NT2/D1 (cell line): ENCODE measurements at regions not wholly inside any gene's neighbourhood (a gene's known extent, or its start where the extent isn't known, plus 50 kb on each side); places are given as distances from the start of the nearest gene placed in this dataset.
"Not testable (repeated sequence)": the region's sequence is repeated elsewhere in the genome, so short reads cannot be mapped to it uniquely, and the experiment has no call there.

Experiments
- SUZ12 ChIP-seq: IDR thresholded peaks from 2 replicates; pipeline ENCODE4 v1.6.1; 2011; ENCODE audit not compliant: insufficient read length, insufficient read depth; ENCODE audit errors: extremely low read depth
- YY1 ChIP-seq: IDR thresholded peaks from 2 replicates; pipeline ENCODE4 v1.6.1; 2011; ENCODE audit not compliant: insufficient read length, insufficient read depth
- ZNF274 ChIP-seq: IDR thresholded peaks from 2 replicates; pipeline ENCODE4 v1.6.1; 2011; ENCODE audit warnings: mild to moderate bottlenecking, low read depth, low read length

GRCh38 chr6:37091586-37091985 lies 78.4 kb upstream of the PIM1 start:
- TF ChIP-seq ZNF274, YY1, SUZ12: not testable (repeated sequence)
